ENCODE measurements at regions not wholly inside any gene's neighbourhood (a gene's known extent, or its start where the extent isn't known, plus 50 kb on each side); places are given as distances from the start of the nearest gene placed in this dataset.

DNA sequence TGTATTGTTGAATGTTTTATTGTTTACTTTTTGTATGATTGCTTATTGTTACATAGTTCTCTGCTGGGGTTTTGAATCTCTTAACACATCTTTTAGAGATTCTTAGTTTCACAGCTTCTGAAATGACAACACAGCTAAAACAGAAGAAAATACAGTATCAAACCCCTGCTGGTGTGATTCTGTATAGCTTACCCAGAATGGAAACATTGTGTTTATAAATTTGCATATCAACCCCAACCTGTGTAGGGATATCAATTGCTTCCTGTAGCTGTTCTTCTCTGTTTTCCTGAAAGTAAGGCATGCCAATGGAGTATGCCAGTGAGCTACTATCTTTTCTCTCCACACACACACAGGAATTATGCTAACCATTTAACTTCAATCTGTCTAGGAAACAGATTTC is 64.3 kb upstream of the ID4 start:
- DNase-seq: no peak

DNA sequence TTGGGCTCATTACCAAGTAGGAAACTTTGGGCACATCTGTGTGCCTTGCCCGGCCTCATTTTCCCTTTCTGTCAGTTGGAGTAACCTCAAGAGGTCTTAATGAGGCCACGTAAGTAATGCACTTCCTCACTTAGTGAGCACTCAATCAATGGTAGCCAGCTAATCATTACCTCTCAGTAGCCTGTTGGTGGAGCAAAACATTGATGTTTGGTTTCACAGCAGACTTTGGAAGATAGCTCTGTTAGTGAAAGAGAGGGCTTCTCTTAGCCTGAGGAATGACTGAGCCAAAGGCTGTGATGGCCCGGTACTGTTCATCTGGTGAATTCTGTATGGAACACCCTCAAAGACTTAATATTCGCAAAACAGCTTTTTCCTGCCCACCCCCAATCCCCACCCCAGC is 55.9 kb upstream of the ID4 start:
- DNase-seq: no peak

DNA sequence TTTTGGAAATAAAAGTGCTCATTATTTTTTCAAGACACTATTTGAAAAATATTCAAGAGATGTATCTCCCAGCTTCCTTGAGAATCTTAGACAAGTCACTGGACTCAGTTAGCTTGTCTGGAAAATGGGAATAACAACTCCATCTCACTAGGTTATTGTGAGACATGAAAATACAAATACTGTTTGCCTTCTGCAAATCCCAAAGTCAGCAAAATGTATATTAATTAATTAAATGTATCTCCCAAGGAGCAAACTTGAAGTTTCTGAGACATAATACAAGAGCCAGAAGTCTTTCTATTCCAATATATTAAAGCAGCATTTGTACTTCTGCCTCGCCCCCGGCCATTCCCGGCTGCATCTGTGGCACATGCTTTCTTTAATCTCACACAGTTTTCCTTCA is 54.6 kb upstream of the ID4 start:
- DNase-seq: no peak
